IMR-90 (cell line): ENCODE measurements at regions not wholly inside any gene's neighbourhood (a gene's known extent, or its start where the extent isn't known, plus 50 kb on each side); places are given as distances from the start of the nearest gene placed in this dataset.

Source experiments
- ATAC-seq: fragments of 200-7000 bp; cut with Tn5 transposase; 2 replicates; pipeline ENCODE4 v1.9.1; 2020; ENCODE audit warnings: low read depth, mild to moderate bottlenecking, moderate library complexity
- BruUV-seq: library from RNA; stranded (reverse); fragments of 400-500 nt; replicated peaks from 2 replicates; lab custom pipeline; 2021; lab: Mats Ljungman, UMichigan
- CTCF ChIA-PET: fragments of 300-600 bp; formaldehyde crosslinking; extraction: SDS; loops from one replicate; lab custom pipeline; 2021; ENCODE audit warnings: antibody characterized with exemption; lab: Yijun Ruan, JAX
- POLR2A ChIA-PET: fragments of 300-600 bp; sonication (Branson Sonifier 250); formaldehyde crosslinking; loops from one replicate; lab custom pipeline; 2022; ENCODE audit warnings: antibody characterized with exemption; ENCODE audit not compliant: unreplicated experiment; lab: Charles Lee
- DNase-seq: peaks from one replicate; pipeline ENCODE4 v3.0.0; 2013
- H2AFZ ChIP-seq: replicated peaks from 2 replicates; pipeline ENCODE3; 2013; ENCODE audit warnings: low read length, mild to moderate bottlenecking; ENCODE audit not compliant: poor library complexity
- H2AK5ac ChIP-seq: 2 replicates; pipeline ENCODE4 v1.6.1; 2013; ENCODE audit warnings: low read depth, low read length, inconsistent platforms
- H2AK9ac ChIP-seq: replicated peaks from 2 replicates; pipeline ENCODE3; 2013; ENCODE audit warnings: mild to moderate bottlenecking, low read depth, low read length, moderate library complexity; ENCODE audit not compliant: poor library complexity
- H2BK120ac ChIP-seq: 2 replicates; pipeline ENCODE4 v1.6.1; 2013; ENCODE audit warnings: low read depth, low read length, inconsistent platforms
- H2BK15ac ChIP-seq: 3 replicates; pipeline ENCODE4 v1.6.1; 2013; ENCODE audit warnings: low read depth, low read length, inconsistent platforms
- H2BK20ac ChIP-seq: 2 replicates; pipeline ENCODE4 v1.6.1; 2013; ENCODE audit warnings: low read depth, mild to moderate bottlenecking, inconsistent platforms, low read length, moderate library complexity
- H2BK5ac ChIP-seq: 2 replicates; pipeline ENCODE4 v1.6.1; 2013; ENCODE audit warnings: mild to moderate bottlenecking, low read depth, low read length, inconsistent platforms; ENCODE audit not compliant: poor library complexity, severe bottlenecking
- H3K14ac ChIP-seq: replicated peaks from 2 replicates; pipeline ENCODE4 v1.6.1; 2013; ENCODE audit warnings: low read depth, low read length, inconsistent platforms
- H3K18ac ChIP-seq: 2 replicates; pipeline ENCODE4 v1.6.1; 2013; ENCODE audit warnings: low read depth, low read length, control low read depth
- H3K23ac ChIP-seq: 2 replicates; pipeline ENCODE4 v1.6.1; 2013; ENCODE audit warnings: low read depth, low read length, inconsistent platforms
- H3K27ac ChIP-seq: 2 replicates; pipeline ENCODE4 v1.5.1; 2013; ENCODE audit warnings: mild to moderate bottlenecking, control low read depth, low read length; ENCODE audit not compliant: insufficient read depth
- H3K27me3 ChIP-seq: 2 replicates; pipeline ENCODE4 v1.6.1; 2013; ENCODE audit warnings: low read length; ENCODE audit not compliant: control insufficient read depth, insufficient read depth
- H3K36me3 ChIP-seq: 2 replicates; pipeline ENCODE4 v1.6.1; 2013; ENCODE audit warnings: low read length, mixed read lengths; ENCODE audit not compliant: control insufficient read depth, insufficient read depth
- H3K4ac ChIP-seq: 2 replicates; pipeline ENCODE4 v1.6.1; 2013; ENCODE audit warnings: low read depth, low read length, inconsistent platforms
- H3K4me1 ChIP-seq: 2 replicates; pipeline ENCODE4 v1.6.1; 2013; ENCODE audit warnings: low read length, mixed read lengths; ENCODE audit not compliant: control insufficient read depth, insufficient read depth
- H3K4me2 ChIP-seq: 2 replicates; pipeline ENCODE4 v1.6.1; 2013; ENCODE audit warnings: low read depth, mild to moderate bottlenecking, control low read depth, low read length, moderate library complexity
- H3K4me3 ChIP-seq: 2 replicates; pipeline ENCODE4 v1.5.1; 2013; ENCODE audit warnings: low read depth, mild to moderate bottlenecking, control low read depth, low read length, moderate library complexity; ENCODE audit not compliant: insufficient read depth
- H3K56ac ChIP-seq: 2 replicates; pipeline ENCODE4 v1.6.1; 2013; ENCODE audit warnings: low read length, inconsistent platforms; ENCODE audit not compliant: insufficient read depth; ENCODE audit errors: extremely low read depth
- H3K79me1 ChIP-seq, 2 experiments: 2 replicates each; pipeline ENCODE4 v1.6.1; 2013; ENCODE audit warnings: low read length in 2 of 2, inconsistent platforms in 1 of 2, low read depth in 1 of 2
- H3K9ac ChIP-seq: 2 replicates; pipeline ENCODE4 v1.6.1; 2013; ENCODE audit warnings: low read depth, low read length, control low read depth
- H3K9me1 ChIP-seq: 2 replicates; pipeline ENCODE4 v1.6.1; 2013; ENCODE audit warnings: low read length, inconsistent platforms; ENCODE audit not compliant: insufficient read depth
- H3K9me3 ChIP-seq: 2 replicates; pipeline ENCODE4 v1.6.1; 2013; ENCODE audit warnings: low read length; ENCODE audit not compliant: control insufficient read depth, insufficient read depth
- H4K20me1 ChIP-seq: 2 replicates; pipeline ENCODE4 v1.6.1; 2013; ENCODE audit warnings: low read length, inconsistent platforms; ENCODE audit not compliant: insufficient read depth
- H4K5ac ChIP-seq: 2 replicates; pipeline ENCODE4 v1.6.1; 2013; ENCODE audit warnings: mild to moderate bottlenecking, low read depth, low read length, control low read depth
- H4K8ac ChIP-seq, 2 experiments: 2 replicates each; pipeline ENCODE4 v1.6.1; 2013; ENCODE audit warnings: low read depth in 2 of 2, low read length in 2 of 2, control low read depth in 1 of 2, inconsistent platforms in 1 of 2
- H4K91ac ChIP-seq: 2 replicates; pipeline ENCODE4 v1.6.1; 2013; ENCODE audit warnings: low read depth, low read length, inconsistent platforms; ENCODE audit not compliant: insufficient read depth
- BHLHE40 ChIP-seq: fragments of 150-350 bp; IDR thresholded peaks from 2 replicates; pipeline ENCODE4 v1.6.1; 2016; ENCODE audit warnings: mild to moderate bottlenecking, low read depth, low read length
- CHD1 ChIP-seq: IDR thresholded peaks from 2 replicates; pipeline ENCODE4 v1.6.1; 2012; ENCODE audit warnings: low read depth, low read length, improper control_type of control experiment
- FOS ChIP-seq: fragments of 150-350 bp; IDR thresholded peaks from 2 replicates; pipeline ENCODE4 v1.6.1; 2016; ENCODE audit warnings: low read depth, low read length
- MAFK ChIP-seq: IDR thresholded peaks from 2 replicates; pipeline ENCODE4 v1.6.1; 2012; ENCODE audit warnings: low read depth, low read length, improper control_type of control experiment
- MXI1 ChIP-seq: IDR thresholded peaks from 2 replicates; pipeline ENCODE4 v1.6.1; 2012; ENCODE audit warnings: low read depth, mild to moderate bottlenecking, low read length, moderate library complexity, borderline replicate concordance
- POLR2A ChIP-seq: IDR thresholded peaks from 2 replicates; pipeline ENCODE4 v1.6.1; 2012; ENCODE audit warnings: mild to moderate bottlenecking, low read depth, low read length
- RCOR1 ChIP-seq: IDR thresholded peaks from 2 replicates; pipeline ENCODE4 v1.6.1; 2012; ENCODE audit warnings: mild to moderate bottlenecking, low read length, improper control_type of control experiment; ENCODE audit not compliant: insufficient replicate concordance
- RFX5 ChIP-seq: IDR thresholded peaks from 2 replicates; pipeline ENCODE4 v1.8.0; 2012; ENCODE audit warnings: low read depth, mild to moderate bottlenecking, low read length, moderate library complexity
- SMC3 ChIP-seq: fragments of 150-350 bp; IDR thresholded peaks from 2 replicates; pipeline ENCODE4 v1.6.1; 2016; ENCODE audit warnings: low read depth, mild to moderate bottlenecking, antibody characterized with exemption, low read length, moderate library complexity
- WGBS, 2 experiments: methylation state at CpG; one replicate each; pipeline versions ENCODE4 v1.1.5 to v1.1.7; 2013; ENCODE audit warnings: missing lambda C conversion rate in 2 of 2; ENCODE audit not compliant: insufficient read length in 1 of 2; ENCODE audit errors: extremely low coverage in 2 of 2; 5-methylcytosine and 5-hydroxymethylcytosine counted together
- dilution Hi-C: fragments of 300-500 bp; cut with HindIII; formaldehyde crosslinking; loops from one replicate; pipeline ENCODE4 v1.14.3; 2018; ENCODE audit warnings: low sequenced_read_pairs; ENCODE audit not compliant: unreplicated experiment
- in situ Hi-C: fragments of 300-500 bp; cut with MboI; formaldehyde crosslinking; loops from 3 replicates; pipeline ENCODE4 v1.14.3; 2019; ENCODE audit warnings: low sequenced_read_pairs, inconsistent platforms, mixed read lengths
- intact Hi-C: fragments of 100-400 bp; cut with micrococcal nuclease; formaldehyde crosslinking; loops from 2 replicates; pipeline ENCODE4 v1.10.0; 2022

DNA sequence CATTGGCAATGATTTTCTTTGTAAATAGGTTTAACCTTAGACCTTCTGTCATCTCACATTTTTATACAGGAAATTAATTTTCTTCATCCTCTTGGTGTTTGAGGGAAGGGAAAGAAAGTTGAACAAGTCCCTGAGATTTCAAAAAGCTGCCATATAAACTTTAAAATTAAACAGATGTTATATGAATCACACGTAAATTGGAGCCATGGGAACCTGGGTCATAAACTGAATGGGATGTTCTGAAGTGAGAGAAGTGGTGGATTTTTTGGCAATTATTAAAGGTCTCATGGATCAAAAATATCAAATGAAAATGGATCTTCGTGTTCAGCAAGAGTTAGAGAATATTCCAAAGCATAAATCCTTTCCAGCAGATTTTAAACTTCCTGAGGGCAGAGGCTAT, 242.2 kb downstream of the DMRT2 start:
- Histone ChIP-seq H2AK9ac (no peak overlapping the region), H3K14ac (no peak overlapping the region), H3K9ac (no peak overlapping the region), H3K79me1 (no peaks in the 10 kb centered on the region), H3K9me3 (peaks cover 7% of the 10 kb centered on the region), H3K27me3 (no peaks in the 10 kb centered on the region), H3K56ac (no peak overlapping the region), H4K8ac (no peak overlapping the region), H3K9me1 (no peaks in the 10 kb centered on the region), H2BK120ac (no peak overlapping the region), H3K18ac (no peak overlapping the region), H4K5ac (no peak overlapping the region), H3K27ac (no peak overlapping the region), H3K4me1 (no peaks in the 10 kb centered on the region), H4K91ac (no peak overlapping the region), H2BK5ac (no peak overlapping the region), H3K4me2 (no peak overlapping the region), H3K4me3 (no peak overlapping the region), H3K23ac (no peak overlapping the region), H3K36me3 (no peaks in the 10 kb centered on the region), H2BK15ac (no peak overlapping the region), H2AFZ (no peak overlapping the region), H2BK20ac (no peak overlapping the region), H2AK5ac (no peak overlapping the region), H4K20me1 (no peaks in the 10 kb centered on the region), H3K4ac (no peak overlapping the region)
- DNase-seq = no peak
- no TSS peak for BruUV-seq
- in situ Hi-C loops (no loop called here), dilution Hi-C loops (no loop called here), intact Hi-C loops (no loop called here)
- ChIA-PET POLR2A (no interaction called here), CTCF (no interaction called here)
- no peak for ATAC-seq
- TF ChIP-seq SMC3 (no peak), RCOR1 (no peak), POLR2A (no peak), CHD1 (no peak), BHLHE40 (no peak), MAFK (no peak), FOS (no peak), MXI1 (no peak), RFX5 (no peak)
- WGBS, 2 experiments = no CpG with 5 or more reads among the region's 2 CpGs
